ENCODE measurements at regions not wholly inside any gene's neighbourhood (a gene's known extent, or its start where the extent isn't known, plus 50 kb on each side); places are given as distances from the start of the nearest gene placed in this dataset.

DNA sequence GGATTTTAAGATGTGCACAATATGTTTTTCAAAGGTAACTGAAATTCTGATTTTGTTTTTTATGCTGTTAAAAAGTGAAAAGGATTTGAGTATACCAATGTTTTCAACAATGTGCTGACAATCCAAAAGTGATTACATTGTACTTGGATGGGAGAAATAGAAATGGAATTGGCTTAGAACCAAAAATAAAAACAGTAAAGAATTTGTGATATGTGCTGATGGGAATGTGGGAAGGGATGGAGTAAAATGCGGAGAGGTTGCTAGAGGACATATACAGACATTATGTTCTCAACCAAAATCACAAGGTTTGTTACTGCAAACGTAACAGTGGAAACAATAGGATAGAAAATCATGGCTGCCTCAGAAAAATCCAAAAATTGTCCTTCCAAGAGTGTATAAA lies 279.3 kb upstream of the TENM4 start:
- Histone ChIP-seq H3K9me2 (ENCODE audit: insufficient read depth, low read length) (no peaks in the 10 kb centered on the region), H3K79me2 (ENCODE audit: insufficient read depth, low read depth, low read length) (no peaks in the 10 kb centered on the region), H3K4me1 (ENCODE audit: insufficient read depth, low read length, poor library complexity, severe bottlenecking) (no peaks in the 10 kb centered on the region), H3K9me3 (ENCODE audit: low read length) (no peaks in the 10 kb centered on the region), H3K4me2 (ENCODE audit: low read length) (no peak overlapping the region), H3K27ac (ENCODE audit: low read depth, low read length, poor library complexity, severe bottlenecking) (no peak overlapping the region), H3K36me3 (ENCODE audit: insufficient read depth, low read length) (no peaks in the 10 kb centered on the region), H4K20me1 (ENCODE audit: insufficient read depth, low read length) (no peaks in the 10 kb centered on the region), H2AFZ (ENCODE audit: low read length) (no peak overlapping the region), H3K4me3 (ENCODE audit: low read depth, low read length, poor library complexity, severe bottlenecking) (no peak overlapping the region)
- no peak for DNase-seq (ENCODE audit: low spot score)
- TF ChIP-seq, protein P1, sequence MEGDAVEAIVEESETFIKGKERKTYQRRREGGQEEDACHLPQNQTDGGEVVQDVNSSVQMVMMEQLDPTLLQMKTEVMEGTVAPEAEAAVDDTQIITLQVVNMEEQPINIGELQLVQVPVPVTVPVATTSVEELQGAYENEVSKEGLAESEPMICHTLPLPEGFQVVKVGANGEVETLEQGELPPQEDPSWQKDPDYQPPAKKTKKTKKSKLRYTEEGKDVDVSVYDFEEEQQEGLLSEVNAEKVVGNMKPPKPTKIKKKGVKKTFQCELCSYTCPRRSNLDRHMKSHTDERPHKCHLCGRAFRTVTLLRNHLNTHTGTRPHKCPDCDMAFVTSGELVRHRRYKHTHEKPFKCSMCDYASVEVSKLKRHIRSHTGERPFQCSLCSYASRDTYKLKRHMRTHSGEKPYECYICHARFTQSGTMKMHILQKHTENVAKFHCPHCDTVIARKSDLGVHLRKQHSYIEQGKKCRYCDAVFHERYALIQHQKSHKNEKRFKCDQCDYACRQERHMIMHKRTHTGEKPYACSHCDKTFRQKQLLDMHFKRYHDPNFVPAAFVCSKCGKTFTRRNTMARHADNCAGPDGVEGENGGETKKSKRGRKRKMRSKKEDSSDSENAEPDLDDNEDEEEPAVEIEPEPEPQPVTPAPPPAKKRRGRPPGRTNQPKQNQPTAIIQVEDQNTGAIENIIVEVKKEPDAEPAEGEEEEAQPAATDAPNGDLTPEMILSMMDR (conservative IDR thresholded peaks at IDR 0.05; ENCODE audit: low read length): no peak
- no peak for TF ChIP-seq EZH2phosphoT487 (IDR thresholded peaks at IDR 0.05; ENCODE audit: borderline replicate concordance, low read depth, low read length)
- intact Hi-C loops (cut with micrococcal nuclease; ENCODE audit: unreplicated experiment): no loop called here
- no TSS peak for BruUV-seq (replicated peaks)
- ChIA-PET POLR2A (no interaction called here), CTCF (ENCODE audit: unreplicated experiment) (no interaction called here)

DNA sequence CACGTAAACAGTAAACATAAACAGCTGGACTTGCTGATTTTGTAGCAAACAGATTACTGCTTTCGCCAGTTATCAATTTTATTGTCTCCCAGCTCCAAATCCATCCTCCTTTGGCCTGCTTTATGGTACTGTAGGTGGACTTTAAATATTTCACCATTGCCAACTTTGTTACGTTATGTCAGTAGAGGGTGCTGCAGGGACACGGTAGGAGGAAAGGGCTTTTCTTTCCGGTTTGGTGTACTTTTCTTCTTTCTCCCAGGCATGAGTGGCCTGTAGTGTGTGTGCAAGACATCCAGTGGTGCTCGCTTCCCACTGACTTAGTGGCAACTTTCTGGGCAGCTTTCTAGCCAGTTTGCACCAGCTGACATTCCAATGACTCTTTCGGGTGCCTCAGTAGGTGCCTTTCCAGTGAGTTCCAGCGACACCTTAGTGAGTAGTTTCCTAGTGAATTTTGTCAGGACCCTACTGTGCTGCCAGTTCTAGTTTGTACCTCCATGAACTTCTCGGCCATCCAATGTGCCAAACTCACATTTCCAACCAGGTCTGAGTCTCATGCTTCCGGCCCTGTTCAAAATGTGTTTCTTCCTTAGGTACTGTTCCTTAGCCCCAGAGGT lies 267.6 kb upstream of the TENM4 start:
- H3K79me2 ChIP-seq (ENCODE audit: insufficient read depth, low read depth, low read length): no peaks in the 10 kb centered on the region
- H3K27ac ChIP-seq (ENCODE audit: low read depth, low read length, poor library complexity, severe bottlenecking): no peak overlapping the region
- no peaks in the 10 kb centered on the region for H3K36me3 ChIP-seq (ENCODE audit: insufficient read depth, low read length)
- CTCF ChIA-PET (ENCODE audit: unreplicated experiment): no interaction called here
- no peaks in the 10 kb centered on the region for H4K20me1 ChIP-seq (ENCODE audit: insufficient read depth, low read length)
- POLR2A ChIA-PET: no interaction called here
- DNase-seq (ENCODE audit: low spot score): peak; percentile 19
- no peaks in the 10 kb centered on the region for H3K9me2 ChIP-seq (ENCODE audit: insufficient read depth, low read length)
- intact Hi-C loops (cut with micrococcal nuclease; ENCODE audit: unreplicated experiment): no loop called here
- no peak overlapping the region for H3K4me3 ChIP-seq (ENCODE audit: low read depth, low read length, poor library complexity, severe bottlenecking)
- no peak overlapping the region for H2AFZ ChIP-seq (ENCODE audit: low read length)
- H3K4me1 ChIP-seq (ENCODE audit: insufficient read depth, low read length, poor library complexity, severe bottlenecking): no peaks in the 10 kb centered on the region
- no peaks in the 10 kb centered on the region for H3K9me3 ChIP-seq (ENCODE audit: low read length)
- no TSS peak for BruUV-seq (replicated peaks)
- TF ChIP-seq EZH2phosphoT487 (IDR thresholded peaks at IDR 0.05; ENCODE audit: borderline replicate concordance, low read depth, low read length): no peak
- TF ChIP-seq, protein P1 (conservative IDR thresholded peaks at IDR 0.05; ENCODE audit: low read length): peak; percentile 70
- H3K4me2 ChIP-seq (ENCODE audit: low read length): no peak overlapping the region

DNA sequence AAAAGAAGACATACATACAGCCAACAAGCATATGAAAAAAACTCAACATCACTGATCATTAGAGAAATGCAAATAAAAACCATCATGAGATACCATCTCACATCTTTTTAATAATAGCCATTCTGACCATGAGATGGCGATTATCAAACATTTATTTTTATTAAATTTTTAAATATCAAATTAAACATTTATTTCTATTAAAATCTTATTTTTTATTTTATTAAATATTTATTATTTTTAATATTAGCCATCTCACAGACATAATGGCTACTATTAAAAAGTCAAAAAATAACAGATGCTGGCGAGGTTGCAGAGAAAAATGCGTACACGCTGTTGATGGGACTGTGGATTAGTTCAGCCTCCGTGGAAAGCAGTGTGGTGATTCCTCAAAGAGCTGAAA lies 264.8 kb upstream of the TENM4 start:
- Histone ChIP-seq H3K4me2 (ENCODE audit: low read length) (no peak overlapping the region), H3K4me1 (ENCODE audit: insufficient read depth, low read length, poor library complexity, severe bottlenecking) (no peaks in the 10 kb centered on the region), H4K20me1 (ENCODE audit: insufficient read depth, low read length) (no peaks in the 10 kb centered on the region), H3K9me2 (ENCODE audit: insufficient read depth, low read length) (no peaks in the 10 kb centered on the region), H3K4me3 (ENCODE audit: low read depth, low read length, poor library complexity, severe bottlenecking) (no peak overlapping the region), H2AFZ (ENCODE audit: low read length) (no peak overlapping the region), H3K27ac (ENCODE audit: low read depth, low read length, poor library complexity, severe bottlenecking) (no peak overlapping the region), H3K9me3 (ENCODE audit: low read length) (no peaks in the 10 kb centered on the region), H3K36me3 (ENCODE audit: insufficient read depth, low read length) (no peaks in the 10 kb centered on the region), H3K79me2 (ENCODE audit: insufficient read depth, low read depth, low read length) (no peaks in the 10 kb centered on the region)
- no peak for DNase-seq (ENCODE audit: low spot score)
- intact Hi-C loops (cut with micrococcal nuclease; ENCODE audit: unreplicated experiment): no loop called here
- no TSS peak for BruUV-seq (replicated peaks)
- TF ChIP-seq, protein P1 (conservative IDR thresholded peaks at IDR 0.05; ENCODE audit: low read length): no peak
- no peak for TF ChIP-seq EZH2phosphoT487 (IDR thresholded peaks at IDR 0.05; ENCODE audit: borderline replicate concordance, low read depth, low read length)
- POLR2A ChIA-PET: no interaction called here
- CTCF ChIA-PET (ENCODE audit: unreplicated experiment): no interaction called here
